Right kidney (tissue), 1 donor: ENCODE measurements at regions not wholly inside any gene's neighbourhood (a gene's known extent, or its start where the extent isn't known, plus 50 kb on each side); places are given as distances from the start of the nearest gene placed in this dataset.

Experiments used
- DNase-seq: peaks from one replicate; pipeline ENCODE4 v3.0.0-alpha.2; 2016

DNA sequence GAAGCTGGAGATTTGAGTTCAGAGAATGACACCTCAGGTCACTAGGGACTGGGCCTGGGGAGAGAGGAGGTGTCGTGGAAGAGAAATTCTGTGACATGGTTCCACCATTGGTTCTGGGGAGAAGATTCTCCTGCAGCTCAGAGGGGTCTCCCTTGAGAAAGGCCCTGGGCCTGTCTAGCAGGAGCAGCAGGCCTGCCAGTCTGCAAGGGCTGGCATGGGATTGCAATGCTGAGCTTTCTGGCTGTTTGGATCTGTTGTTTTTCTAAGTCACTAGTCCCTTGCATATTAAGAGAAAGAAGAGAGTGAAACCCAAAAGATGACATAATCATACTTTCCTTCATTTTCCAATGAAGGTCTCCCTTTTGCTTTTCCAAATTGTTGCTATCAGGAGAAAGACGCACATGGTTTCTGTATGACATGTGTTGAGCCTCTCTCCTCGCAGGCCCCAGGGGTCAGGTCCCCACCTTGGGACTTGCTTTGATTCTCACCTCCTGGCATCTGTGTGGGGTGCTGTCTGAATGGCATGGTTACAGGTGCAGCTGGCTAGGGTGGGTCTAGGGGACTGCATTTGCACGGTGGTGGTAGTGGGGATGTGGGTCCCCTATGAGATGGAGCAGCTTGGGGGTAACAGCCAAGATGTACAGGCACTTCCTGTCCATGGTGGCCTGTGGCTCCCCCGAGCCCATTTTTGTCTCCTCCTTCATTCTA, 117.8 kb downstream of the GLI2 start:
- DNase-seq: no peak

DNA sequence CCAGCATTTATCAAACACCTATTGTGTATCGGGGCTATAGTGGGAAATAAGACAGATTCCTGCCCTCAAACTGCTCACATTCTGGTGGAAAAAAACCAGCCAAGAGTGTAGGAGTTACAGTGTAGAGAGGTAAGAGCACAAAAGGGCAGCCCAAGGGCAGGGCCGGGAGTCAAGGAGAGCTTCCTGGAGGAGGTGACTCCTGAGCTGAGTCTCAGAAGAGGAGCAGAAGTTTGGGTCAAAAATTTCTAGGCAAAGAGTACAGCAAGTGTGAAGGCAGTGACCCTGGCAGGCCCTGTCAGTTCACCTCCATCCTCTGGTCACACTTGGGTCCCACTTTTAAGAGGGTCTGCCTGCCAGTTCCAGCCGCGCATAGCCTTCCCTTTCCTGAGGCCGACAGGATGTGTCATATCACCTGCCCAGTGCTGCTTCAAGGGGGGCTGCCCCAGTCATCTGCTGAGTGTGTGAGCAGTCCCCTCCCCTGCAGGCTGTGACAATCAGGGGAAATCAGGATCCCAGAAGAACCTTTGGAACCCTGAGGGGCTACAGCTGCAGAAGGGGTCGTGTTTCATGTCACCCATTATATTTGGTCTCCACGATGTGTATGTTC, 118.4 kb downstream of the GLI2 start:
- DNase-seq: no peak

DNA sequence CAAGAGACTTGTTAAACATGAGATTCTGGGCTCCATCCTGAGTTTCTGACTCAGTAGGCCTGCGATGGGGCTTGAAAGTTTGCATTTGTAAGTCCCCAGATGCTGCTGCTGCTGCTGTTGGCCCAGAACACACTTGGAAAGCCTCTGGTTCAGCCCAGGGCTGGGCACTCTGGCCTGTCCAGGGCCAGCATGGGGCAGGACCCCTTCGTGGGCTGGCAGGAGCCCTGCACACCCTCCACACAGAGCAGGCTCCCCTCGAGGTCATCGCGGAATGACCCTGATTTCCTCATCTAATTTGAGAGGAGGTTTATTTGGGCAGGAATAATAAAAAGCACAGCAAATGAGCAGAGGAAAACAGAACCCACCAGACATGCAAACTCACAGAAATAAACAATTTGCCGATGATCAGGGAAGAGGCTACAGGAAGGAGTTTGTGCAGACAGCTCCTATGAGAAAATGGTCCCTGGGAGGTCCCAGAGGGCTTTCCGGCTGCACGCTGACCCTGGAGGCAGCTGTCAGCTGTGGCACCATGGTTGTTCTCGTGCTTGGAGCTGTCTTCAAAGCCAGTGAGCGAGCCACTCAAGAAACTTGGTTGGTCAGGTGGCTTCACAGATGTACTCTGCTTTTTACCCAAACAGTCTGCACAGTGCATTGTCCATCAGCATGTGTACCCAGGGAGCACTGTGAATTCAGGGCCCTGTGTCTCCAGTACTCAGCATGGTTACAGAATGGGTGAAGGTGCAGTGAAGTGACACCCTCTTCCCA, 119.3 kb downstream of the GLI2 start:
- no peak for DNase-seq

DNA sequence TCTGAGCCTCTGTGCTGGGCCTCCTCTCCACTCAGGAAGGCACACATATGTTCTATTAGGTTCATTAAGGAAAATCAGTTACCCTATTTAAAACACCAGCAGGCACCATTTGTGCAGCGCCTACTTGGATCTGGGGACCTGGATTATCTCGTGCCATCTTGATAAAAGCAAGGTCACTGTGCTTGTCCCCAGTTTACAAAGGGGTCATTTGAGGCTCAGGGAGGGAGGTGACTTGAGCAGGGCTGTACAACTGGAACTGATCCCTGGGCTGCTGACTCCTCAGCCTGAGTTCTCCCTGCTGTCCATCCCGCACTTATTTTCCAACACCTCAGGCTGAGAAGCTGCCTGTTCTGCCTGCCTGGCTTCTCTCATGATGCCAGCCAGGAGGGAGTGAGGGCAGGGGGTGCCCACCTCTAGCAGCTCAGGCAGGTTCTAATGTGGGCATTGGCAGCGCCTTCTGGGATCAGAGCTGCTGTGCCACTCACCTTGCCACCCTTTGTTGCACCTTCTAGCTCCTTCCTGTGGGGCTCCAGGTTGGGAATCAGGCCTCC, 120.3 kb downstream of the GLI2 start:
- DNase-seq: no peak

DNA sequence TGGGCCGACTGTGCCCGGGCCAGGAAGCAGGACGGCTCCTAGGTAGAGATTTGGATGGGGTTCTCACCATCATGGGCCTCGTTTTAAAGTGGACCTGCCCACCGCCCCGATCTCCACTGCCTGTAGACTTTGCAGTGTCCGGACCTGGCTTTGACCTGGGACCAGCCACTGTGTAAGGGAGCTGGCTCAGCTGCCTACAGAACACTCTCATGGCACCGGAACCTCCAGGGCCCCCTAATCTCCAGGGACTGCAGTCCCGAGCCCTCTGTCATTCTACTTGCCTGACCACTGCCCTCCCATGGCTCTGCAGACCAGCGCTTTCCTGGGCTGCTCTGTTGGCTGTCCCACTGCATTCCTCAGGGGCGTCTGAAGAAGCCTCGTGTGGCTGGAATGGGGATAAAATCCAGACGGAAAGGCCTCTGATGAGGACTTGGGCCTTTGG, 120.8 kb downstream of the GLI2 start:
- no peak for DNase-seq

DNA sequence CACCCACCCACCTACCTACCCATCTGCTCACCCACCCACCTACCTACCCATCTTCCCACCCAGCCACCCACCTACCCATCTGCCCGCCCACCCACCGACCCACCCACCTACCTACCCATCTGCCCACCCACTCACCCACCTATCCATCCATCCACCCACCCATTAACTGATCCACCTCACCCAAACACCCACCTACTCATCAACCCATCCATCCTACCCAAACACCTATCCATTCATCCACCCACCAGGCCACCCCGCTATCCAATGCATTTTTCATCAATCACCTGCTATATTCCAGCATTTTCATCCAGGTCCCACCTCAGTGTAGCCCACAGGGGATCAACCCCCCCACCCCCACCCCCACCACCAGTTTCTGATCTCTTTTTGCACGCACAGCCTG, 121.8 kb downstream of the GLI2 start:
- no peak for DNase-seq

DNA sequence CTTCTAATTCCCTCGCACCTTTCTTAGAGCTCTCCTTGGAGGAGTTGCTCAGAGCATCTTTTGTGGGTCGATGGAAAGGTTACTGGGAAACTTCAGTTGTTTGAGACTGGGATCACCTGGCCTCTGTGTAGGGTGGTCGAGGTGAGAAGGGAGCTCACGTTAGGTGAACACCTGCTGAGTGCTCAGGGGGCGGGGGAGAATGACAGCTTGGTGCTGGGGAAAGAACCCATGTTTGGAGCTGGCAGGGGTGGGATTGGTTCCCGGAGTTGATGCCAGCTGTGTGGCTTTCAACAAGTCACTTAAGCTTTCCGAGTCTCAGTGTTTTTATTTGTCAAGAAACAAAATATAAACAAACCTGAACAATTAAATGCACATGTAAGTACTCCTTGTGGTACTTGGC, 122.3 kb downstream of the GLI2 start:
- no peak for DNase-seq

DNA sequence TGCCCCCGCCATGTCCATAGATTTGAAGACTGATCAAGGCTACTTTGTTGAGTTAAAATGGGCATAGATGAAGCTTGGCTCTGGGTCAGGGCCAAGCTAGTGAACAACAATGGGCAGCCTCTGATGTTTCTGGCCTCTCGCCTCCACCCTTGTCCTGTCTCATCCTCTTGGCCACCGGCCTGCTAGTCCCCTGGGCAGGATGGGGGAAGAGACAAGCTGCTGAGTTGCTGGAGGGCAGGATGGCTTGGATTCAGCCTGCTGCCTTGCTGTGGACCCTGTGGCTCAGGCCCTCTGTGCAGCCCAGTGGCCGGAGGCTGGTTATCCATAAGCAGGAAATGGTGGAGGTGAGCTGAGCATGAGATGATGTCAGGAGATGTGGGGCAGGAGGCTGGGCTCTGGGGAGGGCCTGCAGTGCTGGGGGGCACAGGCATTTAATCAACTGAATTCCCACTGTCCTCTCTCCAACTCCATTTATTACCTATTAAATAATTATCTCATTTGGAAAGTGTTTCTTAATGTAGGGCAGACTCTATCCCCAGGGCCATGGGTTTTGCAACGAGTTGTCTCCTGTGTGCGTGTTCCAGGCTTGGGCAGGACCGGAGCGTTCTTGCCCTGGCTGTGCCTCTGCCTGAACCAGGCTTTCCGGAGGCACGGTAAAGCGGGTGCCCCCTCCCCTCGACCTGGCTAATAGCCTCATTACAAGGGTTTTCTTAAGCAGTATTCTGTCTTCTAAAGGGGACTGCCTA, 122.9 kb downstream of the GLI2 start:
- no peak for DNase-seq

DNA sequence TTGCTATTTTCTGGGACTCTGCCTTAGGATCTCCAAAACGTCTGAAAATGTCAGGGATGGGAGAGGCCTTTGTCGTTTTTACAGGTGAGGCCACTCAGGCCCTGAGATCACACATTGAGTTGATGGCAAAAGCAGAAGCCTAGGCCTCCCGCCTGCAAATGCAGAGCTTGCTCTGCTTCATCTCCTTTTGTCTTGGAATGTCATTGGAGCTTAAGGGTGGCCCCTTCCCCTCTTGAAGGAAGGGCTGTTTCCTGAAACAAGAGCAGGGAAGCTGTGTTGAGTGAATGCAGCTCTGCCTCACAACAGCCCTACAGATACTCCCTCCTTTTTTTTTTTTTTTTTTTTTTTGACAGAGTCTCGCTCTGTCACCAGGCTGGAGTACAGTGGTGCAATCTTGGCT, 123.5 kb downstream of the GLI2 start:
- DNase-seq: no peak

DNA sequence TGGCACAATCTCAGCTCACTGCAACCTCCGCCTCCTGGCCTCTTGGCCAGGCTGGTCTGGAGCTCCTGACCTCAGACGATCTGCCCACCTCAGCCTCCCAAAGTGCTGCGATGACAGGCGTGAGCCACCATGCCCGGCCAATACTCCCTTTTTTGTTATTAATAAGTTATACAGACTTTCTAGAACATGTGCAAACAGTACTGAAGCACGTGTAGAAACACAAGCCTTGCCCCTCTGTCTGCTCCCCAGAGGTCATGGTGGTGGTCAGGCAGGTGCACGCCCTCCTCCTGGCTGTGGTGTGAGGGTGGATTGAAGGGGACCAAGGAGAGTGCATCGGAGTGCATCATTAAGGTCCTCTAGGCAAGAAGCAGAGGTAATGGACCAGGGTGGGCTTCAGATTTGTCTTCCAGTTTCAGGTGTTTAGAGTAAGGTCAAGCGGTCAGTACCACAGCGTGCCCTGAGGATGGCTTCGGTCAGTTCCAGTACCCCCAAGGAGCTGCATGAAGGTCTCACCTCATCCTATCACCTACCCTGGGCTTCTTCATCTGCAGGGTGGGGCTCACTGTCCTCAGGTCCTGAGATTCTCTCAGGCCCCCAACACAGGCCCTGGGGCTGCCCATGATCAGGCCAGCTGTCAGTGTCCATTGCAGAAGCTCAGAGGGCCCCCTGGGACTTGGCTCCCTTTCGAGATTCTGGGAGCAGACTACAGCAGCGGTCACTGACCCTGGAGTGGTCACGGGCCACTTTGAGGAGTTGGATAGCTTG, 124.3 kb downstream of the GLI2 start:
- DNase-seq: no peak

DNA sequence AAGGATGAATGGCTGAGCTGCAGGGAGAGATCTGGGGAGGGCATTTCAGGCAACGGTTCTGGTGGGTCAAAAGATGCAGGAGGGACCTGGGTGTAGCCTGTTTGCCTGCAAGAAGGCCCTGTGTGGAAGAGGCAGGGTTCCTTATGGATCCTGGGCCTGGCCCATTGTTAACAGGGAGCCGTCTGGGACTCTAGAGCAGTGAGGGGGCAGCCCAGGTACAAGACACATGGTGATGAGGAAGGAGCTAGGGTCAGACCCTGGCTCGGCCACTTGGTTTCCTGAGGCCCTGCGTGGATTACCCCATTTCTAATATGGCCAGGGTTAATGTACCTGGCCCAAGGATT, 124.9 kb downstream of the GLI2 start:
- no peak for DNase-seq

DNA sequence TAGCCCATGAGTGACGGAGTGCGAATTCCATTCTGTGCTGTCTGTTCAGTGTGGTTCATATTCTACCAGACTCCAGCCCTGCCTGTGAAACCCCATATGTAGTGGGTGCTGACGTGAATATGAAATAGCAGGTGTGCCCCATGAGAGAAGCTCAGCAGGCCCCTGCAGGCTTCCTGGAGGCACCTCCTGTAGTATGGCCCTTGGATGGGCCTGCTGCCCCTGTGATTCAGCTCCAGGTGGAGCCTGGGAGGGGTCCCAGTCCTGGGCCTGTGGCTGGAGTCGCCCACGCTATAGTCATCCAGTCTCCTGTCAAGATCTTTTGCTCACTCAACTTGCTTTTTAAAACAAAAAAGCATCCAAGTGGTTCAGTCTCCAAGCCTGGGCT, 125.5 kb downstream of the GLI2 start:
- DNase-seq: no peak

DNA sequence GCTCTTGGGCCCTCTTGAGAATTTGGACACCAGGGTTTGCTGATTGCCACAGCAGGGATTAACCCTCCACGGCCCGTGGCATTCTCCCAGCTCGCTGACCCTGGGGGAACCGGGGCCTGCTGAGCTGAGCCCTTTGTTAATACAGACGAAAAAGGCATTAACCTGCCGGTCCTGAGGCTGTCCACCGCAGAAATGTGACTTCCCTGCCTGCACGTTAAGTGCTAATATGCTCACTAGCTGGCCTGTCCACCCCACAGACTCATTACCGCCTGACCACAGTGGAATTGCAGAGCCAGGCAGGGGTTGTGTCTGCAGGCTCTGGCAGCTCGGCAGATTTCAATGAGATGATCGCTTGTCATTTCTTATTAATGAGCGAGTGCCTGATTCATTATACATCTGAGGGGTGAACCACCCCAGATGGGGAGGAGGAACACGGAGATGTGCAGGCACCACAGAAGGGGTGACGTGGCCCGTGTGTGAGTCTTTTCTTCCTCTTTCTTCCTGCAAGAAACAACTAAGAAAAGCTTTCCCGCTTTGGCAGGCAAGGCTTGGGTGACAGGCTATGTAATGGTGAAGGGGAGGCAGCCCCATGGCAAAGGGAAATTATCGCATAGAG, 126.0 kb downstream of the GLI2 start:
- no peak for DNase-seq

DNA sequence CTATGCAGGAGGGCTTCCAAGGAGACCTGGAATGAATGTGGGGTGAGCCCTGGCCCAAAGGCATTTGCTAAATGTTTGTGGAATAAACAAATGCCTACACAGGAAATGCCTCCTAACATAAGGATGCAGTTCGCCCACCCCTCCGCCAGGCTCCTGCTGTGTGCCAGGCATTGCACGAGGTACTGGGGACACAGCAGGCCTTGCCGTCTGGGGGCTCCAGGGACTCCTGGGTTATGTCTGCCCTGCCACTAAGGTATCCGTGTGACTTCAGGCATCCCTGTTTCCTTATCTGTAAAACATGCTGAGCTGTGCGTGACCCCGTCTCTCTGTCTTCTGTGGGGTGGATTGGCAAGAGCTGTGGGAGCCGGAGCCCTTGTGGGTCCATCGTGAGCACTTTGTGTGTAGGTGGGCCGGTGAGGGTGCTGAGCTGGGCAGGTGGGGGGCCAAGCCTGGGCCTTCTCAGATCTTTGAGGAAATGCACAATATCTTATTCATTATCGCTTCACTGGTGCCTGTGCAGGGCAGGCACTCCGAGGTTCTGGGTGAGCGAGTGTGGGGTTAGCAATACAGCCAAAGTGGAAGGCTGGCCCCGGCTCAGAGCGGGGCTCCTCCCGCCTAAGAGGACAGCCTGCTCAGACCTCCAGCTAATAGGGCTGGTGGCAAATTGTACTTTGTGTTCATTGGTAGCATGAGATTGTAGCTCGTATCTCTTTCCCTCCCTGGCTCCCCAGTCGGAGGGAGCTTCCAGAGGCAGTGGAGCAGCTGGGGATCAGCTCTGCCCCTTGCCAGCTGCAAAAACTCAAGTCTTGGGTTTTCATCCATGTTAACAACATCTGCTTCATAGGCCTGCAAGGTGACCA, 126.8 kb downstream of the GLI2 start:
- DNase-seq: no peak

DNA sequence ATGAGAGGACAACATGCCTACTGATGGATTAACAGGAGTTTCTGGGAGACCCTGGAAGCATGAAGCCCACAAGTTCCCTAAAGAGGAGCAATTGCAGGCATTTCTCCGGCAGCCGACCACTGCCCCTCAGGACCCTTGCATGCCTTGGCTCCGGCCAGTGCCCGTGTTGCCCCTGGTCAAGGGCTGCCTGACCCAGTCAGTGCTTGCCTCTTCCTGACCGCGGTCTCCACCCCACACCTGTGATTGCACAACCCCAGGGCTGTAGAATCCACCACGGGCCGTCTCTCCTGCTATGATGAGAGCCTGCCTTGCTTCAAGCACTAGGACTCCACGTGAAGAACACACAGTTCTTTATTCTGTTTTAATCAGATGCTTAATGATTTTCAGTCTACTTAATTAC, 127.5 kb downstream of the GLI2 start:
- DNase-seq: no peak

DNA sequence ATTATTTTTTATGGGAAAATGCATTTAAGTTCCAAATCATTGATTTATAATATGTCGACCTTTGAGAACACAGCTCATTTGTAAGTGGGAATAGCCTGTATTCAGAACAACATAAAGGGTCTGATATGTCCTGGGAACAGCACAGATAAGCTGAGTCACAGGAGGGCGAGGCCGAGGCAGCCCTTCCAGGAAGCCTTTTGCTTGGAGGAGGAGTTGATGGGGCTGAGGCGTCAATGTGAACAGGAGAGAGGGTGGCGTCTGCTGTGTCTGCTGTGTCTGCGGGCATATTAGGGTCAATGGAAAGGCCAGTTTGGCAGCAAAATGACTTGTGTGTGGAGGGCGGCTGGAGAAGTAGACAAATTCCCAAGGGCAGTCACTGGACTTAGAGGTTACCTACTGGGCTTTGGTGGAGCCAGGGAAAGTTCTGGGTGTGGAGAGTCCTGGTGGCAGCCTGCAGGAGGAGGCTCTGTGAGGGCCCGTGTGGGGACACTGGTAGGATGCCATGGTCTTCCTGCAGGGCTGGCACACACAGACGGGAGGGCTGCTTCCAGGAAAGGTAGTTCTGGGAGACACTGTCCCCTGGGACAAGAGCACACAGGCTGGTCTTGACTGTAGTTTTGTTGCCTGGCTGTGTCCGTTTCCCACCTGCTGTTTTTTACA, 128.1 kb downstream of the GLI2 start:
- DNase-seq: no peak

DNA sequence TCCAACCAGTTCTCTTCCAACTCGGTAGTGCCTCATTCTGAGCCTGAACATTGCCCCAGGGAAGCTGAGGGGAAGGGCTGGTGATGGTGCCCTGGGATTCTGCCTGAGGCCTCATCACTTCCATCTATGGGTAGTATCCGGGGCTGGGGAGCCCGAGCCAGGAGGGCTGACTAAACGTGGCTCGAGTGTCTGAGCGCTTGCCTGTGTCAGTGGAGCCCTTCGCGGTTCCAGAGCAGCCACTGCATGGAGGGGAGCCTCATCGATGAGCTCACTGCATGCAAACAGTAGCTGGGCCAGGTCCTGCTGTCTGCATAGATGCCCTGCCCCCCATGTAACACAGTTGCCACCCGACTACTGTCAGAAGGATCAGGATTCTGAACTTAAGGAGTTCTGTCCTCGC, 129.3 kb downstream of the GLI2 start:
- DNase-seq: no peak

DNA sequence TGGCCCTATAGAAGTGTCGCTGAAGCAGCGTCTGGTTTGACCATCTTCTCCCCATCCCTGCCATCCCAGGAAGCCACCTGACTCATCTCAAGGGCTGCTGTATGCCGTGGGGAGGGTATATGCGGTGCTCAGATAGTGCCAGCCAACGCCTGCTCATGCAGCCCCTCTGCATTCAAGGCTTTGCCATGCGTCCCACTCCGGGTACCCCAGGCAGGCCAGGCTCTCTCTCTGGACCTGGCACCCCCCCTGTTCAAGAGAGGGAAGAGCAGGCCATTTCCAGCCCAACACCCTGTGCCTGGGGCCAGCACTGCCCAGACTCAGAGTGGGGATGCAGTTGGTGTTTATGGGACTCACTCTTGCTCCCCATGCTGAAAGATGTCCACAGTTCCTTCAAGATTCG, 130.0 kb downstream of the GLI2 start:
- DNase-seq: no peak

DNA sequence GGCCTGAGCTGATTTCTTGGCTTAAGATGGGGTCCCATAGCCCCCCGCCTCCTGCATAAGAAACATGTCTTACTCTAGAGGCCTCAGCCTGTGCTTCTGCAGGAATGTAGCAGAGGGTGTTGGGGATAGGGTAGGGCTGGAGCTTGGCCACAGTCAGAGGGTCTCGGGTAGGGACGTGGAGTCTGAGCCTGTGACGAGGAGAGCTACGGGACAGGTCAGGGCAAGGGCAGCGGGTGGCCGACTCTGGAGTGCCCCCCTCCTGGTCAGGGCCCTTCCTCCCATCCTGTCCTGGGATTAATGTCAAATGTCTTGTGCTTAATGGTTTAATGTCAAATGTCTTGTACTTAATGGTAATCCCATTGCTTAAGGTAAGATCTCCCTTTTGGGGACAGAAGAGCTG, 130.4 kb downstream of the GLI2 start:
- DNase-seq: no peak
